K562 (cell line): ENCODE measurements at regions not wholly inside any gene's neighbourhood (a gene's known extent, or its start where the extent isn't known, plus 50 kb on each side); places are given as distances from the start of the nearest gene placed in this dataset.

Experiments used
- ATAC-seq: fragments of 200-7000 bp; cut with Tn5 transposase; 3 replicates; pipeline ENCODE4 v1.9.1; 2020; ENCODE audit warnings: moderate library complexity
- BruUV-seq: library from RNA; stranded (reverse); fragments of 400-500 nt; replicated peaks from 2 replicates; lab custom pipeline; 2021; lab: Mats Ljungman, UMichigan
- CTCF ChIA-PET: fragments of 300-600 bp; formaldehyde crosslinking; extraction: SDS; loops from one replicate; lab custom pipeline; 2021; ENCODE audit warnings: low intra/inter-chr PET ratio; lab: Yijun Ruan, JAX
- POLR2A ChIA-PET: fragments of 300-600, 350-650 bp; sonication (Branson Sonifier 250); formaldehyde crosslinking; extraction: SDS; loops from one replicate; lab custom pipeline; 2021; ENCODE audit warnings: antibody characterized with exemption, inconsistent platforms; lab: Yijun Ruan, JAX
- DNase-seq, 4 experiments: peaks; one replicate each; pipeline versions ENCODE4 v3.0.0 to v3.0.0-alpha.2; 2011 to 2018; ENCODE audit warnings: low spot score in 3 of 4, mixed read lengths in 3 of 4; ENCODE audit errors: extremely low read depth in 1 of 4
- FAIRE-seq: peaks from 2 replicates; lab custom pipeline; 2011; peaks lifted over from hg19 to GRCh38; lab: Jason Lieb, UNC
- H2AFZ ChIP-seq: 2 replicates; pipeline ENCODE4 v1.6.0; 2011; ENCODE audit warnings: low read depth, low read length, control low read depth, inconsistent platforms
- H3K27ac ChIP-seq: fragments of 200-600 bp; 3 replicates; pipeline ENCODE4 v1.8.0; 2011; ENCODE audit warnings: low read depth, mild to moderate bottlenecking, control low read depth, inconsistent platforms, low read length, moderate library complexity, mixed read lengths; ENCODE audit errors: extremely low read depth
- H3K27me3 ChIP-seq, 2 experiments: fragments of 300-600 bp in 1 of 2; 2 replicates in 1 of 2; 3 replicates in 1 of 2; pipeline versions ENCODE4 v1.6.0 to v1.8.0; 2011; ENCODE audit warnings: inconsistent platforms in 2 of 2, low read length in 2 of 2, mild to moderate bottlenecking in 1 of 2, mixed read lengths in 1 of 2, moderate library complexity in 1 of 2; ENCODE audit not compliant: control insufficient read depth in 2 of 2, insufficient read depth in 2 of 2
- H3K36me3 ChIP-seq: fragments of 300-600 bp; 3 replicates; pipeline ENCODE4 v1.8.0; 2011; ENCODE audit warnings: mild to moderate bottlenecking, low read length, inconsistent platforms; ENCODE audit not compliant: control insufficient read depth, insufficient read depth
- H3K4me1 ChIP-seq, 2 experiments: fragments of 200-600 bp in 1 of 2; replicated peaks in 1 of 2; 2 replicates in 1 of 2; 3 replicates in 1 of 2; pipeline versions ENCODE4 v1.5.1 to v1.8.0; 2011; ENCODE audit warnings: inconsistent platforms in 2 of 2, low read length in 2 of 2, mild to moderate bottlenecking in 1 of 2, mixed read lengths in 1 of 2, moderate library complexity in 1 of 2; ENCODE audit not compliant: control insufficient read depth in 2 of 2, insufficient read depth in 2 of 2
- H3K4me2 ChIP-seq: 2 replicates; pipeline ENCODE4 v1.6.1; 2011; ENCODE audit warnings: low read length, control low read depth, inconsistent platforms, mixed read lengths; ENCODE audit not compliant: insufficient read depth
- H3K4me3 ChIP-seq: fragments of 200-600 bp; sonication (generic), shearing (Covaris generic); 2 replicates; pipeline ENCODE4 v1.5.1; 2016; ENCODE audit warnings: control low read depth, inconsistent platforms
- H3K79me2 ChIP-seq: fragments of 200-600 bp; 3 replicates; pipeline ENCODE4 v1.8.0; 2011; ENCODE audit warnings: low read length, inconsistent platforms; ENCODE audit not compliant: control insufficient read depth, insufficient read depth
- H3K9ac ChIP-seq, 2 experiments: 2 replicates each; pipeline versions ENCODE4 v1.6.0 to v1.6.1; 2011; ENCODE audit warnings: low read depth in 2 of 2, low read length in 2 of 2, control low read depth in 1 of 2, inconsistent platforms in 1 of 2, mild to moderate bottlenecking in 1 of 2, mixed read lengths in 1 of 2; ENCODE audit not compliant: insufficient read depth in 1 of 2
- H3K9me1 ChIP-seq: one replicate; pipeline ENCODE4 v1.6.0; 2011; ENCODE audit warnings: inconsistent platforms, mild to moderate bottlenecking, low read length, moderate library complexity; ENCODE audit not compliant: control insufficient read depth, insufficient read depth
- H3K9me3 ChIP-seq: replicated peaks from 2 replicates; pipeline ENCODE4 v1.5.1; 2011; ENCODE audit warnings: low read depth, low read length, inconsistent platforms; ENCODE audit not compliant: control insufficient read depth, insufficient read depth
- H4K20me1 ChIP-seq: replicated peaks from 2 replicates; pipeline ENCODE4 v1.6.1; 2011; ENCODE audit warnings: low read length, inconsistent platforms, mixed read lengths; ENCODE audit not compliant: control insufficient read depth, insufficient read depth
- DPF2 ChIP-seq: fragments of 450-650 bp; IDR thresholded peaks from 2 replicates; pipeline ENCODE4 v1.6.1; 2016
- EP300 ChIP-seq: IDR thresholded peaks from 2 replicates; pipeline ENCODE4 v1.6.1; 2012; ENCODE audit warnings: low read length, improper control_type of control experiment
- EZH2 ChIP-seq: IDR thresholded peaks from 2 replicates; pipeline ENCODE4 v1.6.1; 2012; ENCODE audit warnings: low read depth, mild to moderate bottlenecking, inconsistent platforms, low read length, borderline replicate concordance
- GABPB1 ChIP-seq: sonication (generic); formaldehyde crosslinking; IDR thresholded peaks from 2 replicates; pipeline ENCODE4 v1.8.0; 2022; ENCODE audit warnings: mild to moderate bottlenecking, missing genetic modification reagents
- HMBOX1 ChIP-seq: sonication (generic); IDR thresholded peaks from 2 replicates; pipeline ENCODE4 v1.6.1; 2016
- KLF16 ChIP-seq: IDR thresholded peaks from 2 replicates; pipeline ENCODE4 v1.6.1; 2016; ENCODE audit warnings: antibody characterized with exemption
- MAX ChIP-seq: sonication (generic); formaldehyde crosslinking; IDR thresholded peaks from 2 replicates; pipeline ENCODE4 v1.9.0; 2022; ENCODE audit warnings: mild to moderate bottlenecking, missing genetic modification reagents
- NEUROD1 ChIP-seq: fragments of 150-350 bp; IDR thresholded peaks from 2 replicates; pipeline ENCODE4 v1.6.1; 2014; ENCODE audit warnings: borderline replicate concordance, low read length, low read depth; ENCODE audit not compliant: partially characterized antibody
- PATZ1 ChIP-seq: fragments of 250-450 bp; sonication (Bioruptor Pico); IDR thresholded peaks from 2 replicates; pipeline ENCODE4 v1.5.0; 2020; ENCODE audit warnings: mild to moderate bottlenecking, borderline replicate concordance
- POLR3G ChIP-seq: IDR thresholded peaks from 2 replicates; pipeline ENCODE4 v1.6.1; 2011; ENCODE audit not compliant: insufficient read length, insufficient replicate concordance; ENCODE audit errors: extremely low read depth
- POU5F1 ChIP-seq: fragments of 150-350 bp; IDR thresholded peaks from 2 replicates; pipeline ENCODE4 v1.6.1; 2014; ENCODE audit warnings: borderline replicate concordance, low read length, low read depth, mild to moderate bottlenecking; ENCODE audit not compliant: partially characterized antibody
- RFX7 ChIP-seq: fragments of 250-450 bp; sonication (Bioruptor Pico); IDR thresholded peaks from 2 replicates; pipeline ENCODE4 v1.5.1; 2021; ENCODE audit warnings: mild to moderate bottlenecking
- SIN3A ChIP-seq, 2 experiments: fragments of 150-350 bp in 1 of 2; IDR thresholded peaks; 2 replicates each; pipeline ENCODE4 v1.6.1; 2011 to 2016; ENCODE audit warnings: borderline replicate concordance in 2 of 2, low read depth in 2 of 2, low read length in 2 of 2, mild to moderate bottlenecking in 2 of 2, moderate library complexity in 2 of 2; ENCODE audit not compliant: control insufficient read depth in 1 of 2
- SRF ChIP-seq, 2 experiments: fragments of 250-450, 450-650 bp in 1 of 2; sonication (Bioruptor Pico) in 1 of 2; sonication (generic) in 1 of 2; formaldehyde crosslinking; IDR thresholded peaks; 2 replicates each; pipeline versions ENCODE4 v1.5.0 to v1.5.1; 2020 to 2022; ENCODE audit warnings: mild to moderate bottlenecking in 1 of 2, missing genetic modification reagents in 1 of 2
- ZC3H8 ChIP-seq: fragments of 450-650 bp; IDR thresholded peaks from 2 replicates; pipeline ENCODE4 v1.6.1; 2017
- ZNF232 ChIP-seq: sonication (generic); formaldehyde crosslinking; IDR thresholded peaks from 2 replicates; pipeline ENCODE4 v1.8.0; 2022; ENCODE audit warnings: mild to moderate bottlenecking, missing genetic modification reagents
- ZNF24 ChIP-seq: fragments of 450-650 bp; IDR thresholded peaks from 2 replicates; pipeline ENCODE4 v1.6.1; 2016
- ZNF511 ChIP-seq: sonication (generic); formaldehyde crosslinking; IDR thresholded peaks from 2 replicates; pipeline ENCODE4 v1.8.0; 2022; ENCODE audit warnings: mild to moderate bottlenecking, missing genetic modification reagents
- ZNF583 ChIP-seq: fragments of 250-450 bp; sonication (Bioruptor Pico); IDR thresholded peaks from 2 replicates; pipeline ENCODE4 v1.4.0; 2020
- WGBS: fragments of 100-300 bp; shearing (Covaris generic); methylation state at CpG from one replicate; pipeline ENCODE4 v1.1.6; 2016; ENCODE audit warnings: low coverage, mixed read lengths; ENCODE audit not compliant: insufficient coverage; ENCODE audit errors: missing lambda C conversion rate; 5-methylcytosine and 5-hydroxymethylcytosine counted together
- in situ Hi-C: fragments of 300-500 bp; cut with MboI; formaldehyde crosslinking; loops from 4 replicates; pipeline ENCODE4 v1.15.0; 2018; ENCODE audit warnings: inconsistent platforms, mixed read lengths
- intact Hi-C: fragments of 100-400 bp; cut with micrococcal nuclease; formaldehyde crosslinking; loops from 2 replicates; pipeline ENCODE4 v1.14.2; 2022

GRCh38 chr12:43655586-43655985, 103.0 kb downstream of the PUS7L start (continued):
- TF ChIP-seq ZNF232 (CRISPR knock-in tag), result no peak
- no peak for TF ChIP-seq POLR3G
- no peak for TF ChIP-seq SRF (CRISPR knock-in tag; IDR thresholded peaks at IDR 0.05)
- no peak for TF ChIP-seq EP300
- no peak for TF ChIP-seq RFX7 (CRISPR knock-in tag)
- no peak for TF ChIP-seq ZNF583
- TF ChIP-seq MAX, result no peak
- no peak for TF ChIP-seq ZNF24
- no peak for TF ChIP-seq GABPB1

GRCh38 chr12:43653917-43654316, 101.9 kb upstream of the ADAMTS20 start:
- H3K27ac ChIP-seq, result no peak overlapping the region
- H3K9me1 ChIP-seq, result no peaks in the 10 kb centered on the region
- H3K9ac ChIP-seq, result no peak overlapping the region
- ChIA-PET CTCF (no interaction called here), POLR2A (no interaction called here)
- WGBS, result 0% methylated on average over 2 of the region's 2 CpGs
- DNase-seq, result no peak
- H2AFZ ChIP-seq, result no peak overlapping the region
- H3K36me3 ChIP-seq, result no peaks in the 10 kb centered on the region
- H3K4me2 ChIP-seq, result no peak overlapping the region
- in situ Hi-C loops, result no loop called here
- H3K79me2 ChIP-seq, result no peaks in the 10 kb centered on the region
- intact Hi-C loops, result no loop called here
- no peaks in the 10 kb centered on the region for H3K4me1 ChIP-seq
- no peaks in the 10 kb centered on the region for H3K9me3 ChIP-seq
- no TSS peak for BruUV-seq
- H3K27me3 ChIP-seq, result no peaks in the 10 kb centered on the region
- ATAC-seq, result no peak
- no peaks in the 10 kb centered on the region for H4K20me1 ChIP-seq
- no peak overlapping the region for H3K4me3 ChIP-seq
- FAIRE-seq, result no peak
- TF ChIP-seq PATZ1 (CRISPR knock-in tag), result no peak
- no peak for TF ChIP-seq KLF16
- no peak for TF ChIP-seq HMBOX1
- TF ChIP-seq NEUROD1, result no peak
- no peak for TF ChIP-seq SIN3A (IDR thresholded peaks at IDR 0.05; ENCODE audit: borderline replicate concordance in 2 of 2, control insufficient read depth in 1 of 2, low read depth in 2 of 2, low read length in 2 of 2)
- TF ChIP-seq EZH2, result no peak
- no peak for TF ChIP-seq DPF2
- TF ChIP-seq ZNF511 (CRISPR knock-in tag), result no peak
- TF ChIP-seq ZC3H8, result no peak
- TF ChIP-seq POU5F1, result no peak
